DMS153 treated with DMSO at 0.1 percent for 48 hours (cell line): ENCODE measurements at regions not wholly inside any gene's neighbourhood (a gene's known extent, or its start where the extent isn't known, plus 50 kb on each side); places are given as distances from the start of the nearest gene placed in this dataset.
A peak's percentile ranks its signal among the peaks of the same experiment; 100 is the strongest.

Experiments
- DNase-seq: peaks from one replicate; lab custom pipeline; 2025; ENCODE audit not compliant: unreplicated experiment; lab: John Stamatoyannopoulos, UW

DNA sequence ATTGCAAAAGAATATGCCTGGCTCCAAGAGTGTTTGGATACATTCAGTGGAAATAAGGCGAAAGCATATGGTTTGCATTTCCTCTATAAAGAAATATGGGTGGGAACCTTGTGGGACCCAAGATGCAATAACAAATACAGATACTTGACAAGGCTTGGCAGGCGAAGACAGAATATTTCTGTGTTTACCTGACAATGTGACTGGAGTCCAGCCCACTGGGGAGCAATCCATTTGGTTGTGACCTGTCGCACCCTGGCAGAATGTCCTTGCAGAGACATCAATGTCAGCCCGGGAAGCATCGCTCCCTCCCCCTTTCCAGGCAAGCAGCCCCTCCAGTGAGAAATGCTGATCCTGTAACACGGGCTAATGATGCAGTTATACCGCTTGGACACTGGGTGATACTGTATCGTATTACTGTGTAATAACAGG is 296.6 kb downstream of the MAF start:
- DNase-seq = no peak

DNA sequence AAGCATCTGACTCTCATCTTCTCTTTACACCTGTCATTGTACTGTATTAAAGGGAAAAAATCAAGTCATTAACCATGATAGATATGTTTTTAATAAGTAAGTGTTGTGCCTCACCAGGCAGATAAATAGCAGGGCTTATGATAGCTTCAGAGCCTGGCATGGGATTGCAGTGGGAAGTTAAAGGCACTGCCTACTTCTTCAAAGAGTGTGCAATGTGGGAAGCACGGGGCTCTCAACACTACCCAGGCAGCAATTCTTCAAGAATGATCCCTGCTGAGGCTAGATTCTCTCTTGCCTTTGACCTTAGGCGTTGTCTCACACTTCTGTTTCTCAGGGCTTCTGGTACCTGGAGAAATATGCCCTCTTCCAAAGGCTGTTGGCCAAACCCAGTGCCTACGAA is 297.3 kb downstream of the MAF start:
- DNase-seq = no peak

DNA sequence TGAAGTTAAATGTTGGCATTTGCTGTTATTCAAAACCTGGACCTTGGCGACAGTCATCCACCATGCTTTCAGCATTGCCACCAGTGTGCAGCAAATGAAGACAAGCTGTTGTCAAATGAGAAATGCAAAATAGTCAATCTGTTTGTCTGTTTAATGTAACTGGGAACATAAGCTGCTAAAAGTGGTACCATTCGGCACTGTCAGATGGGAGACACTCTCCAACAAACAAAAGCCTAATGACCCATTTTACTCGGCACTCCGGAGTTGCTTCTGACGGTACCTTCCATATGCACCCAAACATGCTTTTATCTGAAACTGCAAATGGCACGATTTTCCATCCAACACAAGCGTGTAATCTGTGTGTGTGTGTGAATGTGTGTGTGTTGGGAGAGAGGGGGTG is 297.8 kb downstream of the MAF start:
- DNase-seq = no peak

DNA sequence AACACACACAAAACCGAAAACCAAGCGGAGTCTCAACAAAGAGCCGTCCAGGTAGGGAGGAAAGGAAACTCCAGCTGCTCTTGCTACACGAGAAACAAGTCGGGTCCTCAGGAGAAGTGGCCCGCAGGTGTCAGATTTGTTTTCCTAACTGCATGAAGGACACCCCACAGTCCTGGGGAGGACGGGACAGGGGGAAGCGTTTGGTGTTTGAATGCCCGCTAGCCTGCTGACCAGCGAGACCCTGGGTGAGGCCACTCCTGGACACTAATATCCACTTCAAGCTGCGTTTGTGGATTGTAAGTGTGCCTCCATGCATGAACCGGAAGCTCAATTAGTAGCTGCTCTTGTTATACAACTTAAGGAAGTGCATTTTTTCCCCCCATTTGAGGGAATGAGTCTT is 299.5 kb downstream of the MAF start:
- no peak for DNase-seq

DNA sequence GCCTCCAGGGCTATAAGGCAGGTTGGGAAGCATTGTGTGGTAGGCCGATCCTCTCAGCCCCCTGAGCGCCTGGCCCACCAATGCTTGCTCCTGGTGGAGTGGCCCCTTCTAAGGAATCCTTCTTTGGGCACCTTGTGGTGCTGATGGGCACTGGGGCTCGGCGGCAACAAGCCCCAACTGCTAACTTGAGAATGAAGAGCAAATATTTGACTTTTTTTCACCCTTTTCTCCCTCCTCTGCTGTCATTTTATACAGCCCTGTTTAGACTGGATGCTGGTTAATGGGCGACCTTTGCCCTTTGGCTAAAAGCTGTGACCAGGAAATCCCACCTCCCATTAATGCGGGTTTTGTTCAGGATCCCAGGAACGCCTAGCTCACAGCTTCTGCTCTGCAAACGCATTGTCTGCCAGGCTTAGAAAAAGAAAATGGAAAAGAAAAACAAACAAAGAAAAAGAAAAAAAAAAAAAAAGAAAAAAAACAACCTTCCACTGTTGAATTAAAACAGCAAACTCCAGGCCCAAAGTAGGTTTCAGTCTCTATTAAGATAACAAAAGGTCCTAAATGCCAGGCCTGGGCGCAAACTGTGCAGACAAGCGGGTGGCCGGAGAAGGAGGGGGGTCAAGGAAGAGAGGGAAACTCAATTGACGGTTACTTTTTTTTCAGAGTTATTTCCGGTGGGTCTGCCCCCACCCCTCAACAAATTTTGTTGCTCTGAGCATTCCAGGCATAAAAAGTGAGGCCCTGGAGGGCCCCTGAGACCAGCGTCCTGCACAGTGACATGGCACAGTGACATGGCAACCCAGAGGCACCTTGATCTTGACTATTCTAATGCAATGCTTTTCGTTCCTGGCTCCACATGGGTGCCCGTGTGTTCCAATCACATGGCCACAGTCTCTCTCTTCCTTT is 301.4 kb downstream of the MAF start:
- no peak for DNase-seq

DNA sequence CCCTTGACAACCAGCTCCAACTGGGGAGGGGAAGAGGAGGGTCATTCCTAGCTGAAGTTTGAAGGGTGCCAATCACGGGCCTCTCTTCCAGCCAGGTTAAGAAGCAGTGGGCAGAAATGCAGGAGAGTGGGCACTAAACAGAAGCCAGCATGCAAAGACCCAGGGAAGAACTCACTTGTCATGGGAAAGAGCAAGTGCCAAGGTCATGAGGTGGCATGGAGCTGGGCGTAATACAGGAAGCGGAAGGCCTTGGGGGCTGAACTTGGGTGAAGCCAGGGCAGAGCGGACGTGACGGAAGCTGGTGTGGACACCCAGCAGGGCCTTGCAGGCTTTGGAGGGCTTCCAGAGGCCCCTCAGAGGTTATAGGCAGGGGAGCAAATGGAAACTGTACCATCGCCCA is 302.1 kb downstream of the MAF start:
- no peak for DNase-seq

DNA sequence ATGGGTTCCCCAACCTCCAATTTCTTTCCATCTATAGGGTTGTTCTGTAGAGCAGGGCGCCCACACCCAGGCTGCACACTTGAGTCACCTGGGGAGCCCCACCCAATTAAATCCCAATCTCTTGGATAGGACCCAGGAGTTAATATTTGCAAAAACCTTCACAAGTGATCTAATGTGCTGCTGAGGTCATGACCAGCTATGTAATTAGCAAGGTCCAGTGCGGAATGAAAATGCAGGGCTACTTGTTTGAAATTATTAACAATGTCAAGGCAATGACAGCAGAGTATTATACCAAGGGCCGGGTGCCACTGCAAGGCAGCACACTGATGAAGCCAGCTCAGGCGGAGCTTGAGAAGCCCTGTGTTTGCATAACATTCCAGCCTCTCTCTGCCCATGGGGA is 302.7 kb downstream of the MAF start:
- no peak for DNase-seq

DNA sequence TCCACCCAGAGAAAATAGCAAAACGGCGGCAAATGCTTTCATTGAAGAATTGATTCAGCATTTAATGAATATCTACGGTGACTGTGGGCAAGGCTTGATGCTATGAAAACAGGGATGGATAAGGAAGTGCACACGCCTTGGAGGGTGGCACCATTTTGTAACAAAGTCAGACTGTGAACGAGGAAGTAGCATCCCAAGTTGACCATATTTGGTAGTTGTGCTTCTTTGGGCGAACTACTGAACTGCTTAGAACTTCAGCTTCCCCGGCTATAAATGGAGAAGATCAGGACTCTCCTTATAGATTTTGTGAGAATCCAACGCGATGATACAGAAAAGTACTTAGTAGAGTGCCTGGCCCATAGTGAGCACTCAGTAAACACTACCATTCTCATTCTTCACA is 303.2 kb downstream of the MAF start:
- DNase-seq = no peak

DNA sequence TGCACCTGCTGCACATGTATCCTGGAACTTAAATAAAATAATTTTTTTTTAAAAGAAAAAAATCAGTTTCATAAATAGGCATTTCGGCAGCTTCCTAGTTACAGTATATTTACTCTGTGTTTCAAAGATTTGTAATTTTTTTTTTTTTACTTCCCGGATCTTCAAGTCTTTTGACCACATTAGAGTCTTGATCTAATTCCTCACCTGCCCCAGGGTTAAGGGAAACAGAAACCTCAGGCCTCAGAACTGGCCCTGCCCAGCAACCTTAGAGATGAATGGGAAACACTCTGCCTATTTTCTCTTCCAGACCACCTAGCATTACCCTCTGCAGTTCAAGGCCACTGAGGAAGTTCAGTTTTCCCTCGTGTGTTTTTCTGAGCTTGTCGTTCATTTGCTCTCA is 304.0 kb downstream of the MAF start:
- DNase-seq = no peak

DNA sequence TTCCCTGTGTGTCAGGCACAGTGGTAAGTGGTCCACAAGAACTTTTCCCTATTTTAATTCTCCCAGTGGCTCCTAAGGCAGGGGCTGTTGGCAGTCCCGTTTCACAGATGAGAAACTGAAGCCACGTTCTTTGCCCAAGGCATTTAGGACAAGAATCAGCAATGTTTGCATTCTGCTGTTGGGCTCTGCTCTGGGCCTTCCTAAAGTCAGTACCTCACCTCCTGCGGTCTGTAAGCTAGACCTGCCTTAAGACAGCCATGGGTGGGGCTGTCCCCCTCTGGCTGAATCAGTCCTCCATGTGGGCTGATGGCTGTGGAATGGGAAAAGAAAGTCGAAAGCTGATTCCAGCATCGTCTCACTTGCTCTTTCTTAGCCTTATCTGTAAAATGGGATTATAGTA is 304.8 kb downstream of the MAF start:
- no peak for DNase-seq

DNA sequence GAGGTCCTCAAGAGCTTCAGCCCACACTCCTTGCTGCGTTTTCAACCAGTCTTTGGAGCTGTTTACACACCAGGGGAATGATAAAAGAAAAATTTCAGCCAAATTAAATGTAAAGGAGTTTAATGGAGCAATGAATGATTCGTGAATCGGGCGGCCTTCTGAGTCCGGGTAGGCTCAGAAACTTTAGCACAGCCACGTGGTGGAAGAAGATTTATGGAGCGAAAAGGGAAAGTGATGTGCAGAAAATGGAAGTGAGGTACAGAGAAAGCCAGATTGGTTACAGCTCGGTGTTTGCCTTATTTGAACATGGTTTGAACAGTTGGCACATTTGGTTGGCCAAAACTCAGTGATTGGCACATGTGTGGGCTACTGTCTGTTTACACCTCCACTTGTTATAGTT is 305.4 kb downstream of the MAF start:
- DNase-seq = no peak

DNA sequence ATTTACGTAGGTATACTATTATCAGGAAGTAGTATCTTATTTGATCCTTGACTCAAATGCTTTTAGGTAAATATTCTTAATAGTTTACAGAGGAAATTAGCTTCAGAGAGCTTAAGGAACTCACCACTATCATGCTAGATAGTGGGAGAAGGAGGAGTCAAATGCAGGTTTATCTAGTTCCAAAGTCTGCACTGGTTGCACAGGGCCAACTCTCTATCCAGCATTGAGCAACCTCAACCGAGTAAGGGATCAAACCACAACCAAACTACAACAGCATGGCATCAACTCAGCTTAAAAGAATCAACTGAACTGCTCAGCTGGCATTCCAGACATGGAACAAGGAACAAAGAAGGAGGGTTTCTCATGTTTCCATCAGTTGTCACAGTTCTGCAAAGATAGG is 306.0 kb downstream of the MAF start:
- DNase-seq = no peak

DNA sequence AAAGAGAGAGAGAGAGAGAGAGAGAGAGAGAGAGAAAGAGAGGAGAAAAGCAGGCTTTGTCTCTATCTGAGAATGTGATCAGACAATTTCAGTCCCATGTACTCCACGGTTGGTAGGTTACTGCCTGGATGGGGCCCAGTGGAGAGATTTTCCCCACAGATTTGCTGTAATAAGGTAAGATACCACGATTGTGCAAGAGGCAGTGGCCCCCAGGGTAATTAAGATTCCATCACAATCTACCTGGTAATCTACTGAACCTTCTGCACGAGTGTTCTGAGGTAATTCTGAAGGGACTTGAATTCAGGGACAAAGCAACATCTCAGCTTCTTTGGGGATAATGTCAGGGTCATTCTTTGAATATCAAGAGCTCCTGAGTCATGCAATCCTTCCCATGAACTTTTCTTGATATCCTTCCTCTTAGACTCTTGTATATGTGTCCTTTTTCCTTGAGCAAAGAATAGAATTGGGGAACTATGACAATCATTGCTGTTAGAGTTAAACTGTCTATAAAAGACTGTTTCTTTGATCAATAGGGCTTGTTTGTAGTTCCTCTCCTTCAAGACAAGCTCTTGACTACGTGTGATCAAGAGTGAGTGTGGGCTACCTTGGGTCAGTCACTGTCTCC is 306.6 kb downstream of the MAF start:
- DNase-seq = no peak

DNA sequence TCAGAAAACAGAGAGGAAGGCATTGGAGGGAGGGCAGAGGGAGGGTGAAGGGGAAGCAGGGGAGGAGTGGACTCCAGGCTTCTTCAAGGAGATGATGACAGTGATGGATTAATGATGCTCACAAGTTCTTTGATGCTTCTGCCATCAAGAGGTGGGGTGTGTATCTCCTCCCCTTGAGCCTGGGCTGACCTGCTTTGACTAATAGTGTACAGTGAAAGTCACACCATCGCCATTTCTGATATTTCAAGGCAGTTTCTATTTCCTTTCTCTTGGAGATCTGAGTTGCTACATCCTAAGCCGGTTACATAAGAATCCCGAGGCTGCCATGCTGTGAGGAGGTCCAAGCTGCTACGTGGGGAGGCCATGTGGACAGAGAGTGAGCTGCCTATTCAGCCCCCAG is 312.5 kb downstream of the MAF start:
- DNase-seq = no peak

DNA sequence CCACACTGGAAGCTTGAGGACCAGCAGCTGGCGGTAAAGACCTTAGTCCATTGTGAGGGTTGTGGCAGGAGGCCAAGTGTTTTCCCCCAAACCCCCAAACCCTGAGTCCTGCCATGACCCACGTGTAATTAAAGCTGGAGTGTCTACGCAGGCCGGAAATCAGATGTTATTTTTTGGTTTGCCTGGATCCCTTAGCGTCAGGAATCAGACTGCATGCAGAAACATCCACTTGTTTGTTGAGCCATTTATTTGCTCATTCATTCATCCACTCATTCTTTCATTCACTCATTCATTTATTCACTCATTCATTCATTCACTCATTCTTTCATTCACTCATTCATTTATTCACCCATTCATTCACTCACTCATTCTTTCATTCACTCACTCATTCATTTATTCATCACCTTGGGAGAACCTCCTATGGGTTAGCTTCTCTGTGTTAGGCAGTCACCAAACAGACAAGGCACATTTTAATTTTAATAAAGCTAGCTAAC is 313.1 kb downstream of the MAF start:
- DNase-seq = no peak

DNA sequence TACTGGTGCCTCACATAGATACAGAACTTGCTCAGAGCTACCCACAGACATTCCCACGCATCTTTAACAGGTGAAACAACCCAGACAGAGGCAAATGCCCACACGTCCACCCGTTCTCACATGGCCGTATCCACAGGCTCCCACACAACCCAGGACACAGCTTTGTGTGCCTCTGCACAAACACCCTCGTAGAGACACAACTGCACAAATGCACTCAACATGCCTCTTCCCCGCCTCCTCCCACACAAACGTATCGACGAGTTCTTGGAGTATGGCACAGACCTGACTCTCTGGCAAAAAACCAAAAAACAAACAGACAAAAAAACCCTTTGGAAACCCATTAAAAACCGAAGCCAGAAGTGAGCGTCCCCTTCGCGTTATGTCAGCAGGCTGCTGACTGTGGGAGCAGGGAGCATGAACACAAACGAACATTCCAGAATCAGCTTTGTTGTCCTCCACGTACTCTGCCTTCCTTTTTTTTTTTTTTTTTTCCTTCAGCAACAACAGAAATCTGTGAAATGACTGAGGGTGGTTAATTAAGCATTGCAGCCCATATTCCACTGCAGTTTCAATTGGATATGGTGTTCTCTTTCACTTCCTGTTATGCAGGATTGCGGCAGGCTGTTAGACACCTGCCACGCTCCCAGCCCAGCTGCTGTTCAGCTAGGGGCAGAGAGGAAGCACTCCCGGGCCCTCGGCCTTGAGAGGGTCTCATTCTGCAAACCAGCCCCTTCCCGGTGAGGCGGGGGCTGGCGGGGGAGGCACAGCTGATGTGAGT is 313.7 kb downstream of the MAF start:
- DNase-seq = peak; percentile 98

DNA sequence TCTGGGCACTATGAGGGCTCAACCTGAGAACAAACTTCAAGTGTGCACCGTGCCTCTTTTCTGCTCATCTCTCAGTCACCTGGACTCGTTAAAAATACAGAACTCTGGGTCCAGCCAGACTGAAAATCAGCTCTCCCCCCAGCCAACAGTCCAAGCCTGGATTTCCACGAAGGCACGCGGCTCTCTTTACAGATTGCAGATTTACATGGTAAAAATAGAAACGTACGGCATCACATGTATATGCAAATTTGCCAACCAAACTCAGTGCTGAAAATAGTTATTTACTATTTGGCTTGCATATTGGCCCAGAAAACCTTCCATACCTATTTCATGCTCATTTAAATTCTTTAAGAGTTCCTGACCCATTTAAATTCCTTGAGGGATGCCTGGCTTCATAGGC is 315.8 kb downstream of the MAF start:
- no peak for DNase-seq

DNA sequence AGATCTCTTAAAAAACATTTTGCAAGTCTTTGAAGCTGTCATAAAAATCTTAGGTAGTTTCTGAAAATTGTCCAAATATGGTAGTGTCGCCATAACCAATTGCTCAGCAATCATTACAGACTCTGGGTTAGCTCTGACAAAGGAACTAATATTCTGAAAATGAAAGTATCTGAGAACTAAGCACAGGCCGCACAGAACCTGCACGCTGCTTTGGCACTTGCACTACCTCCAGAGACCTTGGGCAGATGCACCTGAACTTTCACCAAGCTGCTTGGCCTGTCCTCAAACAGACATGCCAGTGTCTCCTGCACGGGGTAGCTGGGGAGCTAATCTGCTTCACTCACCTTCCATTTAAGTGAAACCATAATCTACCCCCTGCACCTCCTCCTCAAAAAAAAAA is 317.0 kb downstream of the MAF start:
- no peak for DNase-seq

DNA sequence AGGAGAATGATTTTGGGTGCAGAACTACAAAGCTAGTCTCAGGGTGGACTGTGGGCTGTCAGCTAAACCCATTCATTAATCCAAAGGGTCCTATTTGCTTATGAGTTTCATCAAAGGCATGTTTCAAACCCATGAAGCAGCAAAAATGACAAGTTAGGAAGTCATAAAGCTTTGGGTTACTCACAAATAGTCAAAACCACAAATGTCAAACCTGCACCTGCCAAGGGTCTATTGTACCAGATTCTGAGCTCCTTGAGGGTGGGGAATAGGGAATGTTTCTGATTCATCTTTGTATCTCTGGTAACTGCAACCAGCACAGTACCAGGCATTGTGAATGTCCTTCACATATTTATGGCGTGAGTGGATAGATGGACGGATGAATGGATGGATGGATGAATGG is 317.7 kb downstream of the MAF start:
- no peak for DNase-seq

DNA sequence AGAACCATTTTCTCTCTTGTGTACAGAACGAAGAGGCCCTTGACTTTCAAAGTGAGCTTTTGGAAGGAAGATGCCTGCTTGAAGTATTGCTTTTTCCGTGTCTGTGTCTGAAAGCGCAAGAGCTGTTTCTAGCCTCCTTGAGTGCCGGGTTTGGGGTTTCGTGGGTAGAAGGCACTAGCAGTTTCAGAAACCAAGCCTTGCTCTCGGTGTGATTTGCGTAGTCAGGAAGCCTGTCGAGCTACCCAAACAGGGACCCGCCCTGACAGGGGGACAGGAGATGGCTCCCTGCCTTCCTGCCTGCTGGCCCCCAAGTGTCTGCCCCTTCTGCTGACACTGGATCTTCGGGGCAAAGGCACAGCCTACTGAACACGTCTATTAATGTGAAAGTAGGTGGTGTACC is 322.0 kb downstream of the MAF start:
- DNase-seq = no peak

DNA sequence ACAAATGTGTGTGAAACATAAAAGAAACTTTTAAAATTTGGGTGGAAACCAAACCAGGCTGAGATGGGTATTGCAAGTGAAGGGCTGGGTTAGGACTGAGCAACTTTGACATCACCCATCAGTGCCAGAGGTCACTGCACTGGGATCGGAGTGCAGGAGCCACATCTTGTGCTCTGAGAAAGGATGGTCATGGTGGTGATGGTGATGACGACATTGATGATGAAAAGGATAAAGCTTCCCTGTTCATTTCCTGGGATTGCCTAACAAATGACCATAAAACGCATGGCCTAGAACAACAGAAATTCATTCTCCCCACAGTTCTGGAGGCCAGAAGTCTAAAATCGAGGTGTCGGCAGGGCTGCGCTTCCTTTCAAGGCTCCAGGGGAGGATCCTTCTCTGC is 324.0 kb downstream of the MAF start:
- no peak for DNase-seq

DNA sequence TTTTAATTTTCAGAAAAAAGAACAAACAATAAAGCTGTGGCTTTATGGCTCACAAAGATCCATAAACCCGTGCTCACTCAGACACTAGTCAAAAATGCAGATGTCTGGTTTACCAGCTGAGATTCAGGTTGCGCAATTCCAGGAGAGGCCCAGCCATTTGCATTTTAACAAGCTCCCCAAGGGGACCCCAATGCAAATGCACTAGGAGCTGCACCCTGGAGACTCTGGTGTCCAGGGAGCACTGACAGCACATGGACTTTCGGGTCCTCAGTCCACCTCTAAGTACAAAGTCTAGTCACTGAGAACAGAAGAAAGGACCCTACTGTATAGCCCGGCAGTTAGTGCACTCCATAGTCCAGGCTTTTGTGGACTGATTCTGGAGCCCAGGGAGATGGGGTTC is 326.3 kb downstream of the MAF start:
- DNase-seq = no peak
